Stimulated activated naive CD4-positive, alpha-beta T cell treated with Interleukin-2 at 50 U/mL for 16 hours (primary cell): ENCODE measurements at regions not wholly inside any gene's neighbourhood (a gene's known extent, or its start where the extent isn't known, plus 50 kb on each side); places are given as distances from the start of the nearest gene placed in this dataset.

ENCODE experiments used
- DNase-seq: peaks from one replicate; lab custom pipeline; 2025; lab: John Stamatoyannopoulos, UW

GRCh38 chr11:134624166-134624920 lies 212.3 kb upstream of the B3GAT1 start:
- no peak for DNase-seq

GRCh38 chr11:134623711-134624110 lies 211.7 kb upstream of the B3GAT1 start:
- DNase-seq: no peak

GRCh38 chr11:134622458-134622857 lies 210.4 kb upstream of the B3GAT1 start:
- no peak for DNase-seq

GRCh38 chr11:134617360-134617759 lies 205.3 kb upstream of the B3GAT1 start:
- no peak for DNase-seq

- no peak for DNase-seq
These were observed 204.0 kb upstream of the B3GAT1 start for GRCh38 chr11:134616038-134616437.

GRCh38 chr11:134615041-134615615 lies 203.1 kb upstream of the B3GAT1 start:
- DNase-seq: no peak

- no peak for DNase-seq
These were observed 202.1 kb upstream of the B3GAT1 start for GRCh38 chr11:134614141-134614540.

GRCh38 chr11:134613646-134614045 lies 201.6 kb upstream of the B3GAT1 start:
- DNase-seq: no peak

GRCh38 chr11:134612140-134613030 lies 200.3 kb upstream of the B3GAT1 start:
- DNase-seq: no peak

- no peak for DNase-seq
These were observed 199.5 kb upstream of the B3GAT1 start for GRCh38 chr11:134611537-134611936.

GRCh38 chr11:134610116-134610910 lies 198.3 kb upstream of the B3GAT1 start:
- DNase-seq: no peak

GRCh38 chr11:134609361-134610115 lies 197.5 kb upstream of the B3GAT1 start:
- no peak for DNase-seq

- DNase-seq: no peak
These were observed 196.1 kb upstream of the B3GAT1 start for GRCh38 chr11:134607963-134608750.

GRCh38 chr11:134606251-134606650 lies 194.2 kb upstream of the B3GAT1 start:
- no peak for DNase-seq

- DNase-seq: no peak
These were observed 192.8 kb upstream of the B3GAT1 start for GRCh38 chr11:134604886-134605285.

- no peak for DNase-seq
These were observed 187.3 kb upstream of the B3GAT1 start for GRCh38 chr11:134599299-134599771.

GRCh38 chr11:134598368-134598767 lies 186.3 kb upstream of the B3GAT1 start:
- DNase-seq: no peak

GRCh38 chr11:134597452-134597851 lies 185.4 kb upstream of the B3GAT1 start:
- DNase-seq: no peak

GRCh38 chr11:134596404-134596803 lies 184.4 kb upstream of the B3GAT1 start:
- DNase-seq: no peak

- DNase-seq: peak; percentile 7
These were observed 180.4 kb upstream of the B3GAT1 start for GRCh38 chr11:134592391-134592990.
